IMR-90 (cell line): ENCODE measurements at regions not wholly inside any gene's neighbourhood (a gene's known extent, or its start where the extent isn't known, plus 50 kb on each side); places are given as distances from the start of the nearest gene placed in this dataset.
A peak's percentile ranks its signal among the peaks of the same experiment; 100 is the strongest.

Experiments
- ATAC-seq: fragments of 200-7000 bp; cut with Tn5 transposase; 2 replicates; pipeline ENCODE4 v1.9.1; 2020; ENCODE audit warnings: low read depth, mild to moderate bottlenecking, moderate library complexity
- BruUV-seq: library from RNA; stranded (reverse); fragments of 400-500 nt; replicated peaks from 2 replicates; lab custom pipeline; 2021; lab: Mats Ljungman, UMichigan
- CTCF ChIA-PET: fragments of 300-600 bp; formaldehyde crosslinking; extraction: SDS; loops from one replicate; lab custom pipeline; 2021; ENCODE audit warnings: antibody characterized with exemption; lab: Yijun Ruan, JAX
- POLR2A ChIA-PET: fragments of 300-600 bp; sonication (Branson Sonifier 250); formaldehyde crosslinking; loops from one replicate; lab custom pipeline; 2022; ENCODE audit warnings: antibody characterized with exemption; ENCODE audit not compliant: unreplicated experiment; lab: Charles Lee
- DNase-seq: peaks from one replicate; pipeline ENCODE4 v3.0.0; 2013
- H2AFZ ChIP-seq: replicated peaks from 2 replicates; pipeline ENCODE3; 2013; ENCODE audit warnings: low read length, mild to moderate bottlenecking; ENCODE audit not compliant: poor library complexity
- H2AK5ac ChIP-seq: 2 replicates; pipeline ENCODE4 v1.6.1; 2013; ENCODE audit warnings: low read depth, low read length, inconsistent platforms
- H2AK9ac ChIP-seq: replicated peaks from 2 replicates; pipeline ENCODE3; 2013; ENCODE audit warnings: mild to moderate bottlenecking, low read depth, low read length, moderate library complexity; ENCODE audit not compliant: poor library complexity
- H2BK120ac ChIP-seq: 2 replicates; pipeline ENCODE4 v1.6.1; 2013; ENCODE audit warnings: low read depth, low read length, inconsistent platforms
- H2BK15ac ChIP-seq: 3 replicates; pipeline ENCODE4 v1.6.1; 2013; ENCODE audit warnings: low read depth, low read length, inconsistent platforms
- H2BK20ac ChIP-seq: 2 replicates; pipeline ENCODE4 v1.6.1; 2013; ENCODE audit warnings: low read depth, mild to moderate bottlenecking, inconsistent platforms, low read length, moderate library complexity
- H2BK5ac ChIP-seq: 2 replicates; pipeline ENCODE4 v1.6.1; 2013; ENCODE audit warnings: mild to moderate bottlenecking, low read depth, low read length, inconsistent platforms; ENCODE audit not compliant: poor library complexity, severe bottlenecking
- H3K14ac ChIP-seq: replicated peaks from 2 replicates; pipeline ENCODE4 v1.6.1; 2013; ENCODE audit warnings: low read depth, low read length, inconsistent platforms
- H3K18ac ChIP-seq: 2 replicates; pipeline ENCODE4 v1.6.1; 2013; ENCODE audit warnings: low read depth, low read length, control low read depth
- H3K23ac ChIP-seq: 2 replicates; pipeline ENCODE4 v1.6.1; 2013; ENCODE audit warnings: low read depth, low read length, inconsistent platforms
- H3K27ac ChIP-seq: 2 replicates; pipeline ENCODE4 v1.5.1; 2013; ENCODE audit warnings: mild to moderate bottlenecking, control low read depth, low read length; ENCODE audit not compliant: insufficient read depth
- H3K27me3 ChIP-seq: 2 replicates; pipeline ENCODE4 v1.6.1; 2013; ENCODE audit warnings: low read length; ENCODE audit not compliant: control insufficient read depth, insufficient read depth
- H3K36me3 ChIP-seq: 2 replicates; pipeline ENCODE4 v1.6.1; 2013; ENCODE audit warnings: low read length, mixed read lengths; ENCODE audit not compliant: control insufficient read depth, insufficient read depth
- H3K4ac ChIP-seq: 2 replicates; pipeline ENCODE4 v1.6.1; 2013; ENCODE audit warnings: low read depth, low read length, inconsistent platforms
- H3K4me1 ChIP-seq: 2 replicates; pipeline ENCODE4 v1.6.1; 2013; ENCODE audit warnings: low read length, mixed read lengths; ENCODE audit not compliant: control insufficient read depth, insufficient read depth
- H3K4me2 ChIP-seq: 2 replicates; pipeline ENCODE4 v1.6.1; 2013; ENCODE audit warnings: low read depth, mild to moderate bottlenecking, control low read depth, low read length, moderate library complexity
- H3K4me3 ChIP-seq: 2 replicates; pipeline ENCODE4 v1.5.1; 2013; ENCODE audit warnings: low read depth, mild to moderate bottlenecking, control low read depth, low read length, moderate library complexity; ENCODE audit not compliant: insufficient read depth
- H3K56ac ChIP-seq: 2 replicates; pipeline ENCODE4 v1.6.1; 2013; ENCODE audit warnings: low read length, inconsistent platforms; ENCODE audit not compliant: insufficient read depth; ENCODE audit errors: extremely low read depth
- H3K79me1 ChIP-seq, 2 experiments: 2 replicates each; pipeline ENCODE4 v1.6.1; 2013; ENCODE audit warnings: low read length in 2 of 2, inconsistent platforms in 1 of 2, low read depth in 1 of 2
- H3K9ac ChIP-seq: 2 replicates; pipeline ENCODE4 v1.6.1; 2013; ENCODE audit warnings: low read depth, low read length, control low read depth
- H3K9me1 ChIP-seq: 2 replicates; pipeline ENCODE4 v1.6.1; 2013; ENCODE audit warnings: low read length, inconsistent platforms; ENCODE audit not compliant: insufficient read depth
- H3K9me3 ChIP-seq: 2 replicates; pipeline ENCODE4 v1.6.1; 2013; ENCODE audit warnings: low read length; ENCODE audit not compliant: control insufficient read depth, insufficient read depth
- H4K20me1 ChIP-seq: 2 replicates; pipeline ENCODE4 v1.6.1; 2013; ENCODE audit warnings: low read length, inconsistent platforms; ENCODE audit not compliant: insufficient read depth
- H4K5ac ChIP-seq: 2 replicates; pipeline ENCODE4 v1.6.1; 2013; ENCODE audit warnings: mild to moderate bottlenecking, low read depth, low read length, control low read depth
- H4K8ac ChIP-seq, 2 experiments: 2 replicates each; pipeline ENCODE4 v1.6.1; 2013; ENCODE audit warnings: low read depth in 2 of 2, low read length in 2 of 2, control low read depth in 1 of 2, inconsistent platforms in 1 of 2
- H4K91ac ChIP-seq: 2 replicates; pipeline ENCODE4 v1.6.1; 2013; ENCODE audit warnings: low read depth, low read length, inconsistent platforms; ENCODE audit not compliant: insufficient read depth
- CEBPB ChIP-seq: IDR thresholded peaks from 2 replicates; pipeline ENCODE4 v1.6.1; 2012; ENCODE audit warnings: low read depth, low read length, improper control_type of control experiment
- MAFK ChIP-seq: IDR thresholded peaks from 2 replicates; pipeline ENCODE4 v1.6.1; 2012; ENCODE audit warnings: low read depth, low read length, improper control_type of control experiment
- WGBS, 2 experiments: methylation state at CpG; one replicate each; pipeline versions ENCODE4 v1.1.5 to v1.1.7; 2013; ENCODE audit warnings: missing lambda C conversion rate in 2 of 2; ENCODE audit not compliant: insufficient read length in 1 of 2; ENCODE audit errors: extremely low coverage in 2 of 2; 5-methylcytosine and 5-hydroxymethylcytosine counted together
- dilution Hi-C: fragments of 300-500 bp; cut with HindIII; formaldehyde crosslinking; loops from one replicate; pipeline ENCODE4 v1.14.3; 2018; ENCODE audit warnings: low sequenced_read_pairs; ENCODE audit not compliant: unreplicated experiment
- in situ Hi-C: fragments of 300-500 bp; cut with MboI; formaldehyde crosslinking; loops from 3 replicates; pipeline ENCODE4 v1.14.3; 2019; ENCODE audit warnings: low sequenced_read_pairs, inconsistent platforms, mixed read lengths
- intact Hi-C: fragments of 100-400 bp; cut with micrococcal nuclease; formaldehyde crosslinking; loops from 2 replicates; pipeline ENCODE4 v1.10.0; 2022
- TF ChIP-seq, protein P1 (sequence below): conservative IDR thresholded peaks from 2 replicates; pipeline ENCODE4 v1.5.1; 2012; ENCODE audit warnings: mild to moderate bottlenecking, low read depth, low read length, improper control_type of control experiment

GRCh38 chr6:73942592-73943186, 246.7 kb downstream of the CD109 start:
- Histone ChIP-seq H3K36me3 (no peaks in the 10 kb centered on the region), H3K27me3 (no peaks in the 10 kb centered on the region), H4K91ac (no peak overlapping the region), H3K23ac (no peak overlapping the region; the same call in 1 of the 2 replicates), H2AK9ac (no peak overlapping the region), H3K4ac (peak overlapping the region; percentile 6; the same call in 1 of the 2 replicates), H2BK5ac (no peak overlapping the region), H3K4me2 (no peak overlapping the region), H3K27ac (no peak overlapping the region), H3K56ac (no peak overlapping the region), H4K5ac (no peak overlapping the region; the same call in 1 of the 2 replicates), H2BK120ac (0 out of 2 replicates have a peak overlapping the region, but pooled peaks have one; percentile 4), H4K8ac (no peak overlapping the region), H4K20me1 (no peaks in the 10 kb centered on the region), H3K18ac (no peak overlapping the region), H3K79me1 (no peaks in the 10 kb centered on the region), H3K9me1 (peaks cover 5% of the 10 kb centered on the region; the same call in 1 of the 2 replicates), H2BK20ac (no peak overlapping the region), H3K9me3 (peaks cover 3% of the 10 kb centered on the region; the same call in 1 of the 2 replicates), H2AK5ac (0 out of 2 replicates have a peak overlapping the region, but pooled peaks have one; percentile 0), H3K14ac (no peak overlapping the region), H3K4me1 (peaks cover 3% of the 10 kb centered on the region), H3K9ac (no peak overlapping the region), H3K4me3 (no peak overlapping the region), H2AFZ (no peak overlapping the region), H2BK15ac (no peak overlapping the region)
- ChIA-PET CTCF (no interaction called here), POLR2A (no interaction called here)
- in situ Hi-C loops: no loop called here
- TF ChIP-seq, protein P1, sequence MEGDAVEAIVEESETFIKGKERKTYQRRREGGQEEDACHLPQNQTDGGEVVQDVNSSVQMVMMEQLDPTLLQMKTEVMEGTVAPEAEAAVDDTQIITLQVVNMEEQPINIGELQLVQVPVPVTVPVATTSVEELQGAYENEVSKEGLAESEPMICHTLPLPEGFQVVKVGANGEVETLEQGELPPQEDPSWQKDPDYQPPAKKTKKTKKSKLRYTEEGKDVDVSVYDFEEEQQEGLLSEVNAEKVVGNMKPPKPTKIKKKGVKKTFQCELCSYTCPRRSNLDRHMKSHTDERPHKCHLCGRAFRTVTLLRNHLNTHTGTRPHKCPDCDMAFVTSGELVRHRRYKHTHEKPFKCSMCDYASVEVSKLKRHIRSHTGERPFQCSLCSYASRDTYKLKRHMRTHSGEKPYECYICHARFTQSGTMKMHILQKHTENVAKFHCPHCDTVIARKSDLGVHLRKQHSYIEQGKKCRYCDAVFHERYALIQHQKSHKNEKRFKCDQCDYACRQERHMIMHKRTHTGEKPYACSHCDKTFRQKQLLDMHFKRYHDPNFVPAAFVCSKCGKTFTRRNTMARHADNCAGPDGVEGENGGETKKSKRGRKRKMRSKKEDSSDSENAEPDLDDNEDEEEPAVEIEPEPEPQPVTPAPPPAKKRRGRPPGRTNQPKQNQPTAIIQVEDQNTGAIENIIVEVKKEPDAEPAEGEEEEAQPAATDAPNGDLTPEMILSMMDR: 0 out of 2 replicates have a peak, but pooled peaks have one; percentile 2
- TF ChIP-seq MAFK: no peak
- TF ChIP-seq CEBPB: peak; percentile 54
- intact Hi-C loops: no loop called here
- DNase-seq (peak; percentile 79), ATAC-seq (peak; percentile 32; the same call in 1 of the 2 replicates)
- WGBS, 2 experiments: no CpG with 5 or more reads among the region's 3 CpGs
- dilution Hi-C loops: no loop called here
- no TSS peak for BruUV-seq
